Left ventricle myocardium inferior (tissue), 1 donor: ENCODE measurements at regions not wholly inside any gene's neighbourhood (a gene's known extent, or its start where the extent isn't known, plus 50 kb on each side); places are given as distances from the start of the nearest gene placed in this dataset.

Experiments
- DNase-seq: peaks from one replicate; pipeline ENCODE4 v3.0.0-alpha.2; 2020
- H3K27ac ChIP-seq: fragments of 200-600 bp; replicated peaks from 2 replicates; pipeline ENCODE4 v1.8.0; 2021
- H3K27me3 ChIP-seq: fragments of 200-600 bp; 2 replicates; pipeline ENCODE4 v1.8.0; 2021; ENCODE audit warnings: low read depth
- H3K36me3 ChIP-seq: fragments of 200-600 bp; 2 replicates; pipeline ENCODE4 v1.8.0; 2021
- H3K4me1 ChIP-seq: fragments of 200-600 bp; 2 replicates; pipeline ENCODE4 v1.8.0; 2021
- H3K4me3 ChIP-seq: fragments of 200-600 bp; 2 replicates; pipeline ENCODE4 v1.8.0; 2021; ENCODE audit warnings: mild to moderate bottlenecking, moderate library complexity
- H3K9me3 ChIP-seq: fragments of 200-600 bp; replicated peaks from 2 replicates; pipeline ENCODE4 v1.8.0; 2021
- intact Hi-C: fragments of 100-400 bp; cut with micrococcal nuclease; formaldehyde crosslinking; loops from one replicate; pipeline ENCODE4 v1.11.0; 2022
- TF ChIP-seq, protein P1 (sequence below): fragments of 200-600 bp; IDR thresholded peaks from 2 replicates; pipeline ENCODE4 v1.8.0; 2021; ENCODE audit warnings: antibody characterized with exemption, mild to moderate bottlenecking, borderline replicate concordance
- donor health status: DM: no; HTN: yes; CAD: no; lungs with severe emphysema.

GRCh38 chr13:86383561-86383960 is 584.3 kb upstream of the SLITRK6 start:
- TF ChIP-seq, protein P1, sequence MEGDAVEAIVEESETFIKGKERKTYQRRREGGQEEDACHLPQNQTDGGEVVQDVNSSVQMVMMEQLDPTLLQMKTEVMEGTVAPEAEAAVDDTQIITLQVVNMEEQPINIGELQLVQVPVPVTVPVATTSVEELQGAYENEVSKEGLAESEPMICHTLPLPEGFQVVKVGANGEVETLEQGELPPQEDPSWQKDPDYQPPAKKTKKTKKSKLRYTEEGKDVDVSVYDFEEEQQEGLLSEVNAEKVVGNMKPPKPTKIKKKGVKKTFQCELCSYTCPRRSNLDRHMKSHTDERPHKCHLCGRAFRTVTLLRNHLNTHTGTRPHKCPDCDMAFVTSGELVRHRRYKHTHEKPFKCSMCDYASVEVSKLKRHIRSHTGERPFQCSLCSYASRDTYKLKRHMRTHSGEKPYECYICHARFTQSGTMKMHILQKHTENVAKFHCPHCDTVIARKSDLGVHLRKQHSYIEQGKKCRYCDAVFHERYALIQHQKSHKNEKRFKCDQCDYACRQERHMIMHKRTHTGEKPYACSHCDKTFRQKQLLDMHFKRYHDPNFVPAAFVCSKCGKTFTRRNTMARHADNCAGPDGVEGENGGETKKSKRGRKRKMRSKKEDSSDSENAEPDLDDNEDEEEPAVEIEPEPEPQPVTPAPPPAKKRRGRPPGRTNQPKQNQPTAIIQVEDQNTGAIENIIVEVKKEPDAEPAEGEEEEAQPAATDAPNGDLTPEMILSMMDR = no peak
- Histone ChIP-seq H3K4me3 (no peak overlapping the region), H3K36me3 (no peaks in the 10 kb centered on the region), H3K4me1 (no peaks in the 10 kb centered on the region), H3K27ac (no peak overlapping the region), H3K27me3 (no peaks in the 10 kb centered on the region), H3K9me3 (no peaks in the 10 kb centered on the region)
- intact Hi-C loops = no loop called here
- no peak for DNase-seq

- Histone ChIP-seq H3K36me3 (no peaks in the 10 kb centered on the region), H3K27me3 (no peaks in the 10 kb centered on the region), H3K9me3 (no peaks in the 10 kb centered on the region), H3K4me1 (no peaks in the 10 kb centered on the region), H3K4me3 (no peak overlapping the region), H3K27ac (no peak overlapping the region)
- no peak for DNase-seq
- intact Hi-C loops = no loop called here
- TF ChIP-seq, protein P1 = no peak
These were observed 598.4 kb upstream of the SLITRK6 start for GRCh38 chr13:86397635-86398034.

DNA sequence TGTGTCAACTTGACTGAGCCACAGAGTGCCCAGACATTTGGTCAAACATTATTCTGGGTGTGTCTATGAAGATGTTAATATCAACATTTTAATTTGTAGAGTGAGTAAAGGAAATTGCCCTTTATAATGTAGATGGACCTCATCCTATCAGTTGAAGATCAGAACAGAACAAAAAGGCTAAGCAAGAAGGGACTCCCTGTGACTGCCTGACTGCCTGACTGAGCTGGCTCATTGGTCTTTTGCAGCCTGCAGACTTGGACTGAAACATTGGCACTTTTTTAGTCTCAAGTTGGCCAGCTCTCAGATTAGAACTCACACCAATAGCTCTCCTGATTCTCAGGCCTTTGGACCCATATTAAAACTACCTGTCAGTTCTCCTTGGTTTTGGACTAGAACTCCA is 600.4 kb upstream of the SLITRK6 start:
- no peak overlapping the region for H3K27ac ChIP-seq
- no peaks in the 10 kb centered on the region for H3K4me1 ChIP-seq
- H3K9me3 ChIP-seq = no peaks in the 10 kb centered on the region
- H3K4me3 ChIP-seq = no peak overlapping the region
- no peaks in the 10 kb centered on the region for H3K36me3 ChIP-seq
- no peak for DNase-seq
- intact Hi-C loops = no loop called here
- TF ChIP-seq, protein P1 = no peak
- no peaks in the 10 kb centered on the region for H3K27me3 ChIP-seq

DNA sequence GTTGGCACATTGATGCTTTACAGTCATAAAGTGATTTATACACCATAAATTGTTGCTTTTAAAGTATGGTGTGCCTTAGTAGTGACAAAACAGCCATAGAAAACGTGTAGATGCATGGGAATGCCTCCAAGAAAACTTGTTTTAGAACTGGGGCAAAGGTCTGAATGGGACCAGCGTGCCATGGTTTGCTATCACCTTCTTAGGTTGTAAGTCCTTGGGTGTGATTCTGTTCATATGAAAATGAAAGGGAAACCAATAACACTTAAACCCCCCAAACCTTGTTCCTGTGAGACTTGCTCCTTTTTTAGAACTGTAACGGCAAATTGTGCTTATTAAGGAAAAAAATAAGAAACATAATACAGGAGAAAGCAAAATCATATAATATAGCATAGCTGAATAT is 603.3 kb upstream of the SLITRK6 start:
- no peaks in the 10 kb centered on the region for H3K36me3 ChIP-seq
- H3K27me3 ChIP-seq = no peaks in the 10 kb centered on the region
- no peaks in the 10 kb centered on the region for H3K9me3 ChIP-seq
- TF ChIP-seq, protein P1 = no peak
- H3K27ac ChIP-seq = peak overlapping the region; percentile 74
- no peaks in the 10 kb centered on the region for H3K4me1 ChIP-seq
- H3K4me3 ChIP-seq = no peak overlapping the region
- intact Hi-C loops = no loop called here
- DNase-seq = no peak

DNA sequence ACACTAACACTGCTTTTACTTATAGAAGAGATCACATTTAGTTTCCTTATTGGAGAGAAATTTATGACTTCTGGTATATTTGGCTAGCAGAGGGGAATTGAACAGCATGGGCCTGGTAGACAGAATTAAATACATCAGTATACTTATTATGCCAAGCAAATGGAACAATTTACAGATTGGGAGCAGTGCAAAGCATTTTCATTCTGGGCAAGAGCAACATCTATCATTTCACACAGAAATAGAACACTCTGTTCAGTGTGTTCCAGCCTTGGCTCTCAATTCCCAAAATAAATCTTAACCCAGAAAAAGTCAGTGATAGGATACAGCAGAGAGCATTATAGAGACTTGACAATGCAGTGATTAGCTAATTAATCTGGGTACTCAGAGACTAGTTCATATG is 604.0 kb upstream of the SLITRK6 start:
- no peak for DNase-seq
- Histone ChIP-seq H3K4me1 (no peaks in the 10 kb centered on the region), H3K36me3 (no peaks in the 10 kb centered on the region), H3K9me3 (no peaks in the 10 kb centered on the region), H3K27ac (peak overlapping the region; percentile 74), H3K27me3 (no peaks in the 10 kb centered on the region), H3K4me3 (no peak overlapping the region)
- TF ChIP-seq, protein P1 = no peak
- intact Hi-C loops = no loop called here
